H1 (cell line): ENCODE measurements at regions not wholly inside any gene's neighbourhood (a gene's known extent, or its start where the extent isn't known, plus 50 kb on each side); places are given as distances from the start of the nearest gene placed in this dataset.

ENCODE experiments used
- CTCF ChIA-PET: fragments of 300-600 bp; sonication (Branson Sonifier 250); formaldehyde crosslinking; loops from one replicate; lab custom pipeline; 2021; ENCODE audit not compliant: partially characterized antibody; lab: Charles Lee
- POLR2A ChIA-PET: fragments of 300-600 bp; sonication (Branson Sonifier 250); formaldehyde crosslinking; loops from one replicate; lab custom pipeline; 2021; ENCODE audit warnings: inconsistent platforms; ENCODE audit not compliant: partially characterized antibody; lab: Charles Lee
- DNase-seq, 2 experiments: peaks; one replicate each; pipeline versions ENCODE4 v3.0.0 to v3.0.0-alpha.2; 2010 to 2022; ENCODE audit warnings: low spot score in 2 of 2, low read depth in 1 of 2, mixed read lengths in 1 of 2
- FAIRE-seq: peaks from 2 replicates; lab custom pipeline; 2011; peaks lifted over from hg19 to GRCh38; lab: Jason Lieb, UNC
- H2AFZ ChIP-seq: 2 replicates; pipeline ENCODE4 v1.8.1; 2012; ENCODE audit warnings: low read length, inconsistent platforms
- H2AK5ac ChIP-seq: 2 replicates; pipeline ENCODE4 v1.6.1; 2013; ENCODE audit warnings: low read depth, low read length
- H2BK120ac ChIP-seq: replicated peaks from 2 replicates; pipeline ENCODE3; 2013; ENCODE audit warnings: low read depth, low read length, inconsistent platforms
- H2BK12ac ChIP-seq: 2 replicates; pipeline ENCODE4 v1.6.1; 2013; ENCODE audit warnings: low read depth, low read length
- H2BK15ac ChIP-seq: 2 replicates; pipeline ENCODE4 v1.6.1; 2013; ENCODE audit warnings: low read length
- H2BK20ac ChIP-seq: 2 replicates; pipeline ENCODE4 v1.6.1; 2013; ENCODE audit warnings: low read length
- H2BK5ac ChIP-seq: 2 replicates; pipeline ENCODE4 v1.6.1; 2013; ENCODE audit warnings: low read depth, low read length
- H3K14ac ChIP-seq: 2 replicates; pipeline ENCODE4 v1.6.1; 2013; ENCODE audit warnings: inconsistent platforms; ENCODE audit not compliant: insufficient read length
- H3K18ac ChIP-seq: 2 replicates; pipeline ENCODE4 v1.6.1; 2013; ENCODE audit warnings: low read length; ENCODE audit errors: extremely low read depth
- H3K23ac ChIP-seq: 2 replicates; pipeline ENCODE4 v1.6.1; 2013; ENCODE audit warnings: inconsistent platforms; ENCODE audit not compliant: insufficient read length
- H3K23me2 ChIP-seq: 2 replicates; pipeline ENCODE4 v1.6.1; 2013; ENCODE audit warnings: low read depth, low read length
- H3K27ac ChIP-seq: 2 replicates; pipeline ENCODE4 v1.6.1; 2011; ENCODE audit warnings: low read depth, low read length, inconsistent platforms
- H3K27me3 ChIP-seq, 4 experiments: replicated peaks in 1 of 4; 1 replicate in 1 of 4; 2 replicates in 3 of 4; pipeline versions ENCODE4 v1.6.1 to v1.8.1; 2011 to 2013; ENCODE audit warnings: low read length in 3 of 4, mild to moderate bottlenecking in 3 of 4, inconsistent platforms in 2 of 4, mixed read lengths in 2 of 4, moderate library complexity in 1 of 4; ENCODE audit not compliant: control insufficient read depth in 3 of 4, insufficient read depth in 3 of 4; ENCODE audit errors: extremely low read depth in 1 of 4
- H3K36me3 ChIP-seq, 4 experiments: 2 replicates each; pipeline versions ENCODE4 v1.6.1 to v1.8.1; 2011 to 2013; ENCODE audit warnings: mild to moderate bottlenecking in 4 of 4, low read length in 3 of 4, moderate library complexity in 2 of 4, control low read depth in 1 of 4, inconsistent platforms in 1 of 4; ENCODE audit not compliant: insufficient read depth in 4 of 4, control insufficient read depth in 2 of 4
- H3K4ac ChIP-seq: replicated peaks from 2 replicates; pipeline ENCODE3; 2013; ENCODE audit warnings: low read length, low read depth, mixed read lengths, inconsistent platforms; ENCODE audit not compliant: insufficient read length
- H3K4me1 ChIP-seq, 4 experiments: replicated peaks in 1 of 4; 1 replicate in 1 of 4; 2 replicates in 3 of 4; pipeline versions ENCODE4 v1.6.1 to v1.8.1; 2011 to 2013; ENCODE audit warnings: low read length in 3 of 4, inconsistent platforms in 2 of 4, mixed read lengths in 1 of 4; ENCODE audit not compliant: insufficient read depth in 4 of 4, control insufficient read depth in 3 of 4
- H3K4me2 ChIP-seq, 2 experiments: 2 replicates each; pipeline versions ENCODE4 v1.6.1 to v1.8.1; 2011 to 2013; ENCODE audit warnings: low read depth in 2 of 2, low read length in 2 of 2, control low read depth in 1 of 2, inconsistent platforms in 1 of 2, mild to moderate bottlenecking in 1 of 2; ENCODE audit not compliant: insufficient read depth in 1 of 2
- H3K4me3 ChIP-seq, 4 experiments: fragments of 200-600, 300-600 bp in 1 of 4; sonication (generic), shearing (Covaris generic), sonication (Bioruptor Twin) in 1 of 4; 2 replicates each; pipeline versions ENCODE4 v1.5.1 to v1.8.1; 2011 to 2016; ENCODE audit warnings: low read length in 4 of 4, low read depth in 3 of 4, control low read depth in 2 of 4, inconsistent platforms in 2 of 4, mild to moderate bottlenecking in 2 of 4, mixed read lengths in 1 of 4, moderate library complexity in 1 of 4; ENCODE audit not compliant: insufficient read depth in 2 of 4; ENCODE audit errors: extremely low read depth in 1 of 4
- H3K56ac ChIP-seq: replicated peaks from 2 replicates; pipeline ENCODE3; 2013; ENCODE audit warnings: low read depth, mild to moderate bottlenecking, mixed read lengths, low read length, inconsistent platforms; ENCODE audit not compliant: insufficient read length
- H3K79me1 ChIP-seq: 2 replicates; pipeline ENCODE4 v1.6.1; 2013; ENCODE audit warnings: low read depth, low read length, control low read depth
- H3K79me2 ChIP-seq, 2 experiments: 2 replicates each; pipeline versions ENCODE4 v1.6.1 to v1.8.1; 2012 to 2013; ENCODE audit warnings: low read length in 2 of 2, mild to moderate bottlenecking in 2 of 2, inconsistent platforms in 1 of 2; ENCODE audit not compliant: insufficient read depth in 2 of 2, control insufficient read depth in 1 of 2
- H3K9ac ChIP-seq, 4 experiments: replicated peaks in 1 of 4; 1 replicate in 1 of 4; 2 replicates in 3 of 4; pipeline versions ENCODE4 v1.6.1 to v1.8.1; 2011 to 2013; ENCODE audit warnings: low read depth in 3 of 4, low read length in 3 of 4, control low read depth in 2 of 4, mild to moderate bottlenecking in 2 of 4, moderate library complexity in 2 of 4, inconsistent platforms in 1 of 4; ENCODE audit errors: extremely low read depth in 1 of 4
- H3K9me3 ChIP-seq, 2 experiments: 2 replicates each; pipeline versions ENCODE4 v1.6.1 to v1.8.1; 2012 to 2013; ENCODE audit warnings: mild to moderate bottlenecking in 2 of 2, moderate library complexity in 2 of 2, control low read depth in 1 of 2, inconsistent platforms in 1 of 2, low read depth in 1 of 2, low read length in 1 of 2, mixed read lengths in 1 of 2; ENCODE audit not compliant: insufficient read depth in 2 of 2
- H4K20me1 ChIP-seq, 2 experiments: replicated peaks in 1 of 2; 2 replicates each; pipeline versions ENCODE3 to v1.8.1; 2011 to 2013; ENCODE audit warnings: inconsistent platforms in 2 of 2, low read length in 2 of 2, mild to moderate bottlenecking in 1 of 2; ENCODE audit not compliant: insufficient read depth in 2 of 2, control insufficient read depth in 1 of 2
- H4K5ac ChIP-seq: 2 replicates; pipeline ENCODE4 v1.6.1; 2013; ENCODE audit warnings: low read length, low read depth, mixed read lengths, inconsistent platforms; ENCODE audit not compliant: insufficient read length
- H4K8ac ChIP-seq: 2 replicates; pipeline ENCODE4 v1.8.0; 2013; ENCODE audit warnings: mild to moderate bottlenecking, moderate library complexity, low read length, inconsistent platforms; ENCODE audit not compliant: insufficient read depth; ENCODE audit errors: extremely low read depth
- H4K91ac ChIP-seq: replicated peaks from 2 replicates; pipeline ENCODE3; 2013; ENCODE audit warnings: low read length, mixed read lengths, inconsistent platforms; ENCODE audit not compliant: insufficient read length
- ASH2L ChIP-seq: fragments of 200-600, 300-600 bp; sonication (generic); IDR thresholded peaks from one replicate; pipeline ENCODE4 v1.7.1; 2017; ENCODE audit warnings: low read length
- BACH1 ChIP-seq: IDR thresholded peaks from 2 replicates; pipeline ENCODE4 v1.6.1; 2012; ENCODE audit warnings: low read length, improper control_type of control experiment
- CEBPB ChIP-seq: IDR thresholded peaks from 2 replicates; pipeline ENCODE4 v1.6.1; 2012; ENCODE audit warnings: low read depth, low read length
- E2F6 ChIP-seq: IDR thresholded peaks from 2 replicates; pipeline ENCODE4 v1.6.1; 2012; ENCODE audit warnings: inconsistent platforms
- EP300 ChIP-seq, 2 experiments: IDR thresholded peaks; 1 replicate in 1 of 2; 2 replicates in 1 of 2; pipeline ENCODE4 v1.6.1; 2011 to 2012; ENCODE audit warnings: low read depth in 2 of 2, low read length in 2 of 2, mild to moderate bottlenecking in 2 of 2, borderline replicate concordance in 1 of 2, inconsistent platforms in 1 of 2, moderate library complexity in 1 of 2
- EZH2 ChIP-seq: fragments of 200-600 bp; sonication (generic); IDR thresholded peaks from 2 replicates; pipeline ENCODE4 v1.7.1; 2012; ENCODE audit warnings: low read depth, mild to moderate bottlenecking, moderate library complexity, low read length, inconsistent platforms; ENCODE audit not compliant: severe bottlenecking
- GTF2F1 ChIP-seq: IDR thresholded peaks from 2 replicates; pipeline ENCODE4 v1.6.1; 2012; ENCODE audit warnings: low read depth, low read length, improper control_type of control experiment, borderline replicate concordance
- KDM1A ChIP-seq: fragments of 200-600, 300-600 bp; sonication (generic); IDR thresholded peaks from 2 replicates; pipeline ENCODE4 v1.7.1; 2016; ENCODE audit warnings: mild to moderate bottlenecking, low read length, borderline replicate concordance
- POLR2AphosphoS5 ChIP-seq: IDR thresholded peaks from 2 replicates; pipeline ENCODE4 v1.6.1; 2011; ENCODE audit warnings: low read depth, low read length
- RXRA ChIP-seq: IDR thresholded peaks from 2 replicates; pipeline ENCODE4 v1.6.1; 2011; ENCODE audit warnings: low read depth, mild to moderate bottlenecking, low read length, moderate library complexity; ENCODE audit not compliant: insufficient read depth
- SAP30 ChIP-seq: fragments of 300-600 bp; sonication (generic); IDR thresholded peaks from 2 replicates; pipeline ENCODE4 v1.7.1; 2012; ENCODE audit warnings: low read length, moderate library complexity, mild to moderate bottlenecking, inconsistent platforms; ENCODE audit not compliant: insufficient read depth, insufficient replicate concordance
- USF2 ChIP-seq: IDR thresholded peaks from 2 replicates; pipeline ENCODE4 v1.6.1; 2011; ENCODE audit warnings: low read length, improper control_type of control experiment
- WGBS, 2 experiments: shearing (Covaris generic) in 1 of 2; methylation state at CpG; one replicate each; pipeline versions ENCODE4 v1.1.6 to v1.1.7; 2013 to 2015; ENCODE audit warnings: low lambda C conversion rate in 2 of 2, mixed read lengths in 2 of 2, inconsistent platforms in 1 of 2, low coverage in 1 of 2, missing lambda C conversion rate in 1 of 2; ENCODE audit not compliant: insufficient replicate concordance in 2 of 2, insufficient coverage in 1 of 2, insufficient read length in 1 of 2; ENCODE audit errors: extremely low coverage in 1 of 2, missing lambda C conversion rate in 1 of 2; 5-methylcytosine and 5-hydroxymethylcytosine counted together

- no peaks in the 10 kb centered on the region for H3K4me1 ChIP-seq
- CTCF ChIA-PET: no interaction called here
- H3K56ac ChIP-seq: no peak overlapping the region
- no peak overlapping the region for H3K14ac ChIP-seq
- no peak for DNase-seq
- no peak overlapping the region for H2BK12ac ChIP-seq
- no peak overlapping the region for H3K23ac ChIP-seq
- no peak overlapping the region for H4K5ac ChIP-seq
- no peaks in the 10 kb centered on the region for H4K20me1 ChIP-seq
- no peak overlapping the region for H2AK5ac ChIP-seq
- no peak overlapping the region for H3K4me3 ChIP-seq
- no peaks in the 10 kb centered on the region for H3K79me1 ChIP-seq
- 0 out of 4 replicates have a peak, but pooled peaks cover 0 to under 1% of the 10 kb centered on the region in 2 experiments for H3K9me3 ChIP-seq
- no peak overlapping the region for H2AFZ ChIP-seq
- H4K8ac ChIP-seq: no peak overlapping the region
- no peak overlapping the region for H2BK5ac ChIP-seq
- H3K27me3 ChIP-seq: no peaks in the 10 kb centered on the region
- FAIRE-seq: no peak
- no peak overlapping the region for H2BK15ac ChIP-seq
- no peaks in the 10 kb centered on the region for H3K79me2 ChIP-seq
- H4K91ac ChIP-seq: no peak overlapping the region
- H2BK20ac ChIP-seq: no peak overlapping the region
- no peak overlapping the region for H3K18ac ChIP-seq
- POLR2A ChIA-PET: no interaction called here
- 95% methylated on average over 3 of the region's 3 CpGs; no CpG with 5 or more reads in 1 of the 2 experiments for WGBS, 2 experiments
- H3K27ac ChIP-seq: no peak overlapping the region
- H3K4me2 ChIP-seq: no peak overlapping the region
- H3K36me3 ChIP-seq: no peaks in the 10 kb centered on the region
- no peak overlapping the region for H2BK120ac ChIP-seq
- no peaks in the 10 kb centered on the region for H3K23me2 ChIP-seq
- no peak overlapping the region for H3K9ac ChIP-seq
- no peak overlapping the region for H3K4ac ChIP-seq
- TF ChIP-seq BACH1 (no peak), EP300 (IDR thresholded peaks at IDR 0.05; ENCODE audit: borderline replicate concordance in 1 of 2, low read depth in 2 of 2, low read length in 2 of 2) (no peak), USF2 (no peak), SAP30 (no peak), E2F6 (no peak), CEBPB (no peak), KDM1A (no peak), EZH2 (no peak), GTF2F1 (no peak), RXRA (no peak), ASH2L (no peak), POLR2AphosphoS5 (no peak)
Observed at GRCh38 chr16:62816971-62817519, 780.8 kb upstream of the CDH8 start.
